Common myeloid progenitor, CD34-positive (primary cell): ENCODE measurements at regions not wholly inside any gene's neighbourhood (a gene's known extent, or its start where the extent isn't known, plus 50 kb on each side); places are given as distances from the start of the nearest gene placed in this dataset.

Experiments used
- CTCF ChIA-PET: fragments of 350-600 bp; sonication (Branson Sonifier 250); formaldehyde crosslinking; loops from one replicate; lab custom pipeline; 2021; ENCODE audit warnings: antibody characterized with exemption; lab: Charles Lee
- POLR2A ChIA-PET: fragments of 350-600 bp; sonication (Branson Sonifier 250); formaldehyde crosslinking; loops from one replicate; lab custom pipeline; 2021; ENCODE audit warnings: antibody characterized with exemption; lab: Charles Lee
- DNase-seq, 3 donors: peaks; one replicate each; pipeline versions ENCODE4 v3.0.0 to v3.0.0-alpha.2; 2013
- H3K27ac ChIP-seq, 2 experiments: 1 replicate in 1 of 2; 2 replicates in 1 of 2; pipeline ENCODE4 v1.7.0; 2013; ENCODE audit warnings: inconsistent platforms in 2 of 2, low read length in 2 of 2, mild to moderate bottlenecking in 2 of 2, low read depth in 1 of 2, moderate library complexity in 1 of 2; ENCODE audit not compliant: severe bottlenecking in 2 of 2, insufficient read depth in 1 of 2, poor library complexity in 1 of 2
- H3K27me3 ChIP-seq, 5 experiments: replicated peaks in 2 of 5; 1 replicate in 3 of 5; 2 replicates in 2 of 5; pipeline versions ENCODE4 v1.6.1 to v1.7.0; 2013; ENCODE audit warnings: low read length in 4 of 5, mild to moderate bottlenecking in 2 of 5, moderate library complexity in 2 of 5, inconsistent platforms in 1 of 5; ENCODE audit not compliant: insufficient read depth in 5 of 5, control insufficient read depth in 4 of 5
- H3K36me3 ChIP-seq, 4 experiments: 1 replicate in 2 of 4; 2 replicates in 2 of 4; pipeline versions ENCODE4 v1.6.1 to v1.7.0; 2013; ENCODE audit warnings: low read length in 3 of 4, control low read depth in 1 of 4, mild to moderate bottlenecking in 1 of 4; ENCODE audit not compliant: control insufficient read depth in 4 of 4, insufficient read depth in 4 of 4
- H3K4me1 ChIP-seq, 4 experiments: 1 replicate in 3 of 4; 2 replicates in 1 of 4; pipeline versions ENCODE4 v1.6.1 to v1.7.1; 2013; ENCODE audit warnings: low read length in 3 of 4, mild to moderate bottlenecking in 3 of 4, control low read depth in 1 of 4, inconsistent platforms in 1 of 4, moderate library complexity in 1 of 4; ENCODE audit not compliant: control insufficient read depth in 4 of 4, insufficient read depth in 4 of 4; ENCODE audit errors: control extremely low read depth in 1 of 4
- H3K4me3 ChIP-seq, 7 experiments: 1 replicate in 4 of 7; 2 replicates in 3 of 7; pipeline versions ENCODE4 v1.5.1 to v1.7.0; 2013; ENCODE audit warnings: mild to moderate bottlenecking in 7 of 7, low read length in 6 of 7, moderate library complexity in 6 of 7, inconsistent platforms in 2 of 7, low read depth in 2 of 7, control low read depth in 1 of 7; ENCODE audit not compliant: insufficient read depth in 4 of 7, control insufficient read depth in 1 of 7; ENCODE audit errors: extremely low read depth in 1 of 7
- H3K9me3 ChIP-seq, 5 experiments: 1 replicate in 4 of 5; 2 replicates in 1 of 5; pipeline versions ENCODE4 v1.6.1 to v1.7.1; 2013; ENCODE audit warnings: low read length in 4 of 5, mild to moderate bottlenecking in 2 of 5, inconsistent platforms in 1 of 5, low read depth in 1 of 5, moderate library complexity in 1 of 5; ENCODE audit not compliant: control insufficient read depth in 4 of 5, insufficient read depth in 2 of 5; ENCODE audit errors: control extremely low read depth in 1 of 5
- WGBS: methylation state at CpG from one replicate; pipeline ENCODE4 v1.1.5; 2013; ENCODE audit not compliant: insufficient coverage; 5-methylcytosine and 5-hydroxymethylcytosine counted together

- Histone ChIP-seq H3K27ac (no peak overlapping the region), H3K4me3 (no peak overlapping the region), H3K36me3 (no peaks in the 10 kb centered on the region), H3K27me3 (no peaks in the 10 kb centered on the region), H3K9me3 (no peaks in the 10 kb centered on the region), H3K4me1 (no peaks in the 10 kb centered on the region)
- ChIA-PET POLR2A (no interaction called here), CTCF (no interaction called here)
- no peak for DNase-seq
- no CpG with 5 or more reads among the region's 1 CpG for WGBS
Observed at GRCh38 chr7:108722561-108722960, 152.9 kb downstream of the DNAJB9 start.

GRCh38 chr7:108723381-108723814 lies 153.7 kb downstream of the DNAJB9 start:
- DNase-seq: no peak
- no peaks in the 10 kb centered on the region for H3K9me3 ChIP-seq
- no peak overlapping the region for H3K27ac ChIP-seq
- CTCF ChIA-PET: no interaction called here
- no peak overlapping the region for H3K4me3 ChIP-seq
- 74% methylated on average over 4 of the region's 4 CpGs for WGBS
- H3K36me3 ChIP-seq: no peaks in the 10 kb centered on the region
- no peaks in the 10 kb centered on the region for H3K4me1 ChIP-seq
- POLR2A ChIA-PET: no interaction called here
- no peaks in the 10 kb centered on the region for H3K27me3 ChIP-seq

GRCh38 chr7:108724251-108725100 lies 154.8 kb downstream of the DNAJB9 start:
- no peaks in the 10 kb centered on the region for H3K4me1 ChIP-seq
- ChIA-PET CTCF (no interaction called here), POLR2A (no interaction called here)
- no peaks in the 10 kb centered on the region for H3K27me3 ChIP-seq
- no peaks in the 10 kb centered on the region for H3K36me3 ChIP-seq
- WGBS: 56% methylated on average over 3 of the region's 3 CpGs
- H3K27ac ChIP-seq: no peak overlapping the region
- no peak overlapping the region for H3K4me3 ChIP-seq
- no peak for DNase-seq
- no peaks in the 10 kb centered on the region for H3K9me3 ChIP-seq

- Histone ChIP-seq H3K4me3 (no peak overlapping the region), H3K27me3 (no peaks in the 10 kb centered on the region), H3K4me1 (no peaks in the 10 kb centered on the region), H3K36me3 (no peaks in the 10 kb centered on the region), H3K9me3 (no peaks in the 10 kb centered on the region), H3K27ac (no peak overlapping the region)
- no peak for DNase-seq
- POLR2A ChIA-PET: no interaction called here
- CTCF ChIA-PET: no interaction called here
Observed at GRCh38 chr7:108735814-108736213, 166.1 kb downstream of the DNAJB9 start.

GRCh38 chr7:108736221-108736891 lies 166.7 kb downstream of the DNAJB9 start:
- H3K4me3 ChIP-seq: no peak overlapping the region
- POLR2A ChIA-PET: no interaction called here
- H3K27me3 ChIP-seq: no peaks in the 10 kb centered on the region
- CTCF ChIA-PET: no interaction called here
- WGBS: 70% methylated on average over 2 of the region's 2 CpGs
- no peak for DNase-seq
- no peaks in the 10 kb centered on the region for H3K36me3 ChIP-seq
- no peaks in the 10 kb centered on the region for H3K9me3 ChIP-seq
- no peak overlapping the region for H3K27ac ChIP-seq
- H3K4me1 ChIP-seq: no peaks in the 10 kb centered on the region

GRCh38 chr7:108770981-108771745 lies 201.5 kb downstream of the DNAJB9 start:
- POLR2A ChIA-PET: no interaction called here
- Histone ChIP-seq H3K4me1 (no peaks in the 10 kb centered on the region), H3K9me3 (no peaks in the 10 kb centered on the region), H3K4me3 (no peak overlapping the region), H3K36me3 (no peaks in the 10 kb centered on the region), H3K27me3 (no peaks in the 10 kb centered on the region), H3K27ac (no peak overlapping the region)
- 100% methylated on average over 2 of the region's 3 CpGs for WGBS
- CTCF ChIA-PET: no interaction called here
- DNase-seq: no peak

- no CpG with 5 or more reads among the region's 2 CpGs for WGBS
- no peaks in the 10 kb centered on the region for H3K36me3 ChIP-seq
- H3K27ac ChIP-seq: no peak overlapping the region
- H3K9me3 ChIP-seq: no peaks in the 10 kb centered on the region
- H3K27me3 ChIP-seq: no peaks in the 10 kb centered on the region
- ChIA-PET CTCF (interaction anchor here (1.3 kb wide), 2 partner anchors 15 to 38 kb away, joined by 3 to 4 read pairs; no protein-coding TSS in a partner anchor), POLR2A (no interaction called here)
- no peaks in the 10 kb centered on the region for H3K4me1 ChIP-seq
- no peak for DNase-seq
- no peak overlapping the region for H3K4me3 ChIP-seq
Observed at GRCh38 chr7:108771853-108772252, 202.2 kb downstream of the DNAJB9 start.
